ENCODE measurements at regions not wholly inside any gene's neighbourhood (a gene's known extent, or its start where the extent isn't known, plus 50 kb on each side); places are given as distances from the start of the nearest gene placed in this dataset.
"Not testable (repeated sequence)": the region's sequence is repeated elsewhere in the genome, so short reads cannot be mapped to it uniquely, and the experiment has no call there.

DNA sequence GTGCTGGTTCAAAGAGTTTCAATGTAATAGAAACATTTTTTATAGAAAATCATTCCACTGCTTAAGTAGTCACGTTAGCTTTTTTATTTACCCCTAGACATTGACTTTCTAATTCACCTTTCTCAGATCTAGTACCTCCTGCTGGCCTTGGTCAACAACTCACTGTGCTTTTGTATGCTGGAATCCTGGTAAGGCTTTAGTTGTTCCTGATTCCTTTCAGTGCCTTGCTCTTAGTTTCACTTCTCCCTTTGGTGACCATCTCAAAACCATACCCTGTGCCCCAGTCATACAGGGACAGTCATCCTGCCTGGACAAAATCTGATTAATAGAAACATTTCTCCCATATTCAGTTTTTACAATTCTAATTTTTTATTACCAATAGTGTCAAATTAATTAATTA, 130.2 kb downstream of the GPR37 start:
- H3K27ac ChIP-seq = no peak overlapping the region
- no peaks in the 10 kb centered on the region for H3K4me1 ChIP-seq
- DNase-seq = no peak
- H3K9me3 ChIP-seq = no peaks in the 10 kb centered on the region
- intact Hi-C loops (cut with DNase I; ENCODE audit: low total_unique reads) = no loop called here
- no peaks in the 10 kb centered on the region for H3K36me3 ChIP-seq
- H3K4me3 ChIP-seq = no peak overlapping the region
- H3K27me3 ChIP-seq = no peaks in the 10 kb centered on the region
- no peak for TF ChIP-seq CTCF (IDR thresholded peaks at IDR 0.05)

GRCh38 chr7:124633740-124634139, 131.9 kb downstream of the GPR37 start:
- intact Hi-C loops (cut with DNase I; ENCODE audit: low total_unique reads) = no loop called here
- Histone ChIP-seq H3K27me3 (no peaks in the 10 kb centered on the region), H3K9me3 (no peaks in the 10 kb centered on the region), H3K36me3 (no peaks in the 10 kb centered on the region), H3K4me3 (no peak overlapping the region), H3K4me1 (no peaks in the 10 kb centered on the region), H3K27ac (no peak overlapping the region)
- no peak for DNase-seq
- TF ChIP-seq CTCF (IDR thresholded peaks at IDR 0.05) = no peak

GRCh38 chr7:124630395-124630794, 135.2 kb downstream of the GPR37 start:
- H3K9me3 ChIP-seq = no peaks in the 10 kb centered on the region
- no peak for DNase-seq
- intact Hi-C loops (cut with DNase I; ENCODE audit: low total_unique reads) = no loop called here

DNA sequence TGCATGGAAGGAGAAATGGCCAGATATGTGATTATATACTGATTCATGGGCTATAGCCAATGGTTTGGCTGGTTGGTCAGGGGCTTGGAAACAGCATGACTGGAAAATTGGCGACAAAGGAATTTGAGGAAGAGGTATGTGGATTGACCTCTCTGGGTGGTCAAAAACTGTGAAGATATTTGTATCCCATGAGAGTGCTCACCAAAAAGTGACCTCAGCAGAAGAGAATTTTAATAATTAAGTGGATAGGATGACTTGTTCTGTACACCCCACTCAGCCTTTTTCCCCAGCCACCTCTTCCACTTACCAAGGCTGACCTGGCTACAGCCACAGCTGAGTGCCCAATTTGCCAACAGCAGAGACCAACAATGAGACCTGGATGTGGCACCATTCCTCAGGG, 146.7 kb downstream of the GPR37 start:
- Histone ChIP-seq H3K9me3 (no peaks in the 10 kb centered on the region), H3K27me3 (no peaks in the 10 kb centered on the region), H3K4me3 (no peak overlapping the region), H3K36me3 (no peaks in the 10 kb centered on the region), H3K4me1 (no peaks in the 10 kb centered on the region), H3K27ac (no peak overlapping the region)
- no peak for TF ChIP-seq CTCF (IDR thresholded peaks at IDR 0.05)
- intact Hi-C loops (cut with DNase I; ENCODE audit: low total_unique reads) = no loop called here
- no peak for DNase-seq

More at GRCh38 chr7:124630395-124630794, 135.2 kb downstream of the GPR37 start:
- Histone ChIP-seq H3K27ac (no peak overlapping the region), H3K36me3 (no peaks in the 10 kb centered on the region), H3K4me3 (no peak overlapping the region), H3K4me1 (no peaks in the 10 kb centered on the region), H3K27me3 (no peaks in the 10 kb centered on the region)
- no peak for TF ChIP-seq CTCF (IDR thresholded peaks at IDR 0.05)

- DNase-seq, H3K4me1 ChIP-seq: not testable (repeated sequence)
These were observed 147.5 kb downstream of the GPR37 start for GRCh38 chr7:124618051-124618450.

GRCh38 chr7:124603066-124603465, 162.5 kb downstream of the GPR37 start:
- intact Hi-C loops (cut with DNase I; ENCODE audit: low total_unique reads) = no loop called here
- no peak overlapping the region for H3K27ac ChIP-seq
- H3K9me3 ChIP-seq = no peaks in the 10 kb centered on the region
- no peaks in the 10 kb centered on the region for H3K4me1 ChIP-seq
- DNase-seq = no peak
- no peaks in the 10 kb centered on the region for H3K36me3 ChIP-seq
- no peak overlapping the region for H3K4me3 ChIP-seq
- no peaks in the 10 kb centered on the region for H3K27me3 ChIP-seq
- no peak for TF ChIP-seq CTCF (IDR thresholded peaks at IDR 0.05)

More at GRCh38 chr7:124618051-124618450, 147.5 kb downstream of the GPR37 start:
- H3K36me3 ChIP-seq; H3K4me3 ChIP-seq; H3K27ac ChIP-seq; H3K27me3 ChIP-seq; H3K9me3 ChIP-seq; intact Hi-C loops (cut with DNase I; ENCODE audit: low total_unique reads): not testable (repeated sequence)
